NCI-H128 (cell line): ENCODE measurements at regions not wholly inside any gene's neighbourhood (a gene's known extent, or its start where the extent isn't known, plus 50 kb on each side); places are given as distances from the start of the nearest gene placed in this dataset.

Source experiments
- DNase-seq: peaks from one replicate; lab custom pipeline; 2025; ENCODE audit not compliant: unreplicated experiment; lab: John Stamatoyannopoulos, UW

DNA sequence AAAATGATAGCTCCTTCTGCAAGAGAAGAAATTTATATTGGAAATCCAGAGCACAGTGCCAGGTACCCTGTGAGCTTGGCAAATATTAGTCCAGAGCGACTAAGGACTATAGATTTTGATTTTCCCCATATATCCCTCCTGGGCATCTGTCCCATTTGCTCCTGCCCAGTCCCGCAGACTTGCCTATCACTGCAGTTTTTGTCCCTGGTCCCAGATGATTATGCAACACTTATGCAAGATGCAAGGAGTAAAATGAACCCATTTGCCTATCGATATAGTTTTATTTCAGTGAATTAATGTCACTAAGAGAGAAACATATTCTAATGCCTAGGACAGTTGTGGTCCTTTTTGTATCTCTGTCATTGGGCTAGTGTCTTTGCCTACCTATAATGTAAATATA lies 215.9 kb upstream of the BMP4 start:
- DNase-seq = no peak

GRCh38 chr14:54173802-54174201 lies 217.2 kb upstream of the BMP4 start:
- DNase-seq = no peak

DNA sequence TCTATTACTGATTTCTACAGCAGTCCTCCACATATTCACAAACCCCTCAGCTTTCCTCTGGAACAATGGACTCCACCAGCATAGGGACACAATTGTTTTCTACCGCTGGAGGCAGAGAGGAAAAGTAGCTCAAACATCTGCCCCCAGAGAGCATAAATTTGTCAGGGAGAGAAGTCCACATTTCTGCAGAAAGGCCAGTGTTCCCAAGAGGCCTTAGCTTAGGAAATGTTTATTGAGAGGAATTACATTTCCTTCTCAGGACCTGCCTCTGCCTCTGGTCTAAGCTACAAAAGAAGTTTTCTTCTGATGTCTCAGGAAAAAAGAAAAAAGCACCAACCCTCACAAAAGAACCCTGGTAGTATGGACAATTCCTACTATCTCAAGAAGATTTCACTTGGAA lies 217.8 kb upstream of the BMP4 start:
- DNase-seq = no peak

- DNase-seq = peak; percentile 37
Observed at GRCh38 chr14:54175298-54175942, 218.8 kb upstream of the BMP4 start.

- no peak for DNase-seq
Observed at GRCh38 chr14:54177019-54177418, 219.8 kb upstream of the CDKN3 start.

- no peak for DNase-seq
Observed at GRCh38 chr14:54177641-54178621, 218.9 kb upstream of the CDKN3 start.

DNA sequence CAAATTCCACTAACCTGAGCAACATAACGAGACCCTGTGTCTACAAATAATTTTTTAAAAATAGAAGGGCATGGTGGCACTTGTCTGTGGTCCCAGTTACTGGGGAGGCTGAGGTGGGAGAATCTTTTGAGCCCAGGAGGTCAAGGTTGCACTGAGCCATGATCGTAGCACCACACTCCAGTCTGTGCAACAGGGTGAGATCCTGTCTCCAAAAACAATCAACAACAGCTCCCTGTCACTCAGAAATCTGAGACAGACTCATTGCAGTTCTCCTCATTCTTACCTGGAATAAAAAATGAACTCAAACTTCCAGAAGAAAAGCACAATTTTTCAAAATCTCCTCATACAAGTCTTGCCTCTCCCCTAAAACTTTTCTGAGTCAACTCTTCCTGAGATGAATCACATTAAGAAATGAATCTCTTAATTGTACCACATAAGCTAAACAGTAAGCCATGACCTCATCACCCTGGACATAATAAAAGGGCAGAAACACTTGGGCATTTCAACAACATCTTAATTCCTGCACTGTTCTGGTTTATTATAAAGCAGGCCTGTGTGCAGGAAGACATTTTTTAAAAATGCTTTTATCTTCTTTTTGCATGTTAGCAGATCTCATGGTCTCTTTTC lies 214.3 kb upstream of the CDKN3 start:
- DNase-seq = no peak

- no peak for DNase-seq
Observed at GRCh38 chr14:54186821-54187763, 209.7 kb upstream of the CDKN3 start.

- no peak for DNase-seq
Observed at GRCh38 chr14:54188064-54188666, 208.6 kb upstream of the CDKN3 start.

- no peak for DNase-seq
Observed at GRCh38 chr14:54189333-54189732, 207.5 kb upstream of the CDKN3 start.

DNA sequence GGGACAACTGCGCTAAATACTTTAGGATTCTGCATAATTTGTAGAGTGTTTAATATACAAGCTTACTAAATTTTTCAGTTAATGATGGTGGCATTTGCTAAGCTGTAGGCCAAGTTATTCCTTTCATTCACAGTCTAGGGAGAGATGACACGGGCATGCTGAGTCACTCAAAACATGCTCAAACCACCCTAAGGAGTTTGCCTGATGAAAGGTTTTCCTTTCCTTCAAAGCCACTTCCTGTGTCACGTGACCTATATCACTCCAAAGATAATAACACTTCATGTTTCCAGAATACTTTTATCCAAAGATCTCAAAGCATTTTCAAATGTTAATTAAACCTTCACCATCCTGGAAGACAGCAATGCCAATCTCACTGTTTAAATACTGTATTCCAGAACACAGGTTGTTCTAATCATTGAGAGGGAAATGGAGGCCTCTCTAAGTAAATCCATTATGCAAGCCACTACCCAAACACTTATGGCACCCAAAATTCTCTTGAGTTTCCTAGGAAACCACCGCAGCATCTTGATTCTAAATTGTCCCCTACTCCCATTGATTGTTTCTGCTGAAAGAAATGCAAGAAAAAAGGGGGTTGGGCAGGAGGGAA lies 207.0 kb upstream of the CDKN3 start:
- DNase-seq = no peak

DNA sequence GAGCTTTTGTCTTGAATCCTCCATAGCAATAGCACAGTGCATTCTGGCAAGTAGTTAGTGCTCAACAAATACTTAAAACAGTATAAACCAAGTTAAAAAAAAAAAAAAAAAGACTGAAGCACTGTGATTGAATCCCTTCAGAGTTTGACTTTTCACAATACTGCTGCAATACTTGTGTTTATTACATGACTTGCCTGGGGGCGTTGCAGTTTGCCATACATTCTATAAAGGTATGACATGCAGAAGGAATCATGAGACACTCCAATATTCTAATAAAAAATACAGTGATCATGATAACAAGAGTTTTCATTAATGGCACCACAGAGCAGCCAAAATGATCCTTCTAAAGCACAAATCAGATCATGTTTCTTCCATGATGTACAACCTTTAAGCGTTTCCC lies 205.0 kb upstream of the CDKN3 start:
- no peak for DNase-seq

DNA sequence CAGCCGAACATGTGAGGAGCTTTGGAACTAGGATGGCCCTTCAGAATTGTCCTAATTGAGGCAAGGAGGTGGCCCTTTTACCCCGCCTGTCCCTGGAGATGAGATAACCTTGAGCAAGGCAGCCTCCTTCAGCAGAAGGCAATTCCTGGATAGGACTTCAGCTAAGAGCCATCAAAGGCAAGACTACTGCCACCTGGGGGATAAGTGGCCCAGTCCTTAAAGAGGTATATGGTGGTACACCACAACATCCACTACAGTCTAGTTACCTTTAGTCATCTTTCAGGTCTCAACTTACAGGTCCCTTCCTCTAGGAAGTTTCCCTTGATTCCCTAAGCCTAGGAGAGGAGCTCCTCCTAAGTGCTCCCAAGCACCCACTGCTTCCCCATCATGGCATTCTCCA lies 204.2 kb upstream of the CDKN3 start:
- DNase-seq = no peak

- DNase-seq = no peak
Observed at GRCh38 chr14:54193871-54194270, 202.9 kb upstream of the CDKN3 start.

- DNase-seq = no peak
Observed at GRCh38 chr14:54194501-54194900, 202.3 kb upstream of the CDKN3 start.

DNA sequence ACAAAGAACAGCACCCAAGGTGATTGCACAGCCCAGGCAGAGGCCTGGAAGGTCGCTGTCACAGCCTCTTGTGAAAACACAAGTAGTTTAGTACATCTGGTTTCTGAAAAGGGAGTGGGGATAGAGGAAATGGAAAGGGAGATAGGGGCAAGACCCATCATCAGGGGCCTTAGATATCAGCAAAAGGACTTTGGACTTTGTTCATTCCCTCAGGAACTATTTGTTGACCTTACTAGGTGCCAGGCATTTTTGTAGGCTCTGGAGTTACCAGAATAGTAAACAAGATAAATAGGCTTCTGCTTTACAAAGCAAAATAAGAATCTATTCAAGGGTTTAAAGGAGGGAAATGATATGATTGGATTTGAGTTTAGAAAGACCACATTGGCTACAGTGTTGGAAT lies 199.4 kb upstream of the CDKN3 start:
- no peak for DNase-seq

DNA sequence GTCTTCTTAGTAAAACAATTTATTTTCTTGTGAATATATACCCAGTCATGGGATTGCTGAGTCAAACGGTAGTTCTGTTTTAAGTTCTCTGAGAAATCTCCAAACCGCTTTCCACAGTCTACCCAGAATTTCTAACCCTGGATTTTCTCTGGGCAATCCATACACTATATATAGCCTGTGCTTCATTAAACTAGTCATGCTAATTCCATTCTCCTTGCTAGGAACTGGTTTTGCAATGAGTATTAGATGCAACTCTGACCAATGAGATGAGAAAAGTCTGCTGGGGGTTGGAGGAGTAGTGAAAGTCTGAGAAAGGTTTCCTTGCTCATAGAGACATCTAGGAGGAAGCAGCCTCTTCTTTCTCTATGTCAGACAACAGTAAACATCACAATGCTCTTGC lies 196.1 kb upstream of the CDKN3 start:
- DNase-seq = no peak

DNA sequence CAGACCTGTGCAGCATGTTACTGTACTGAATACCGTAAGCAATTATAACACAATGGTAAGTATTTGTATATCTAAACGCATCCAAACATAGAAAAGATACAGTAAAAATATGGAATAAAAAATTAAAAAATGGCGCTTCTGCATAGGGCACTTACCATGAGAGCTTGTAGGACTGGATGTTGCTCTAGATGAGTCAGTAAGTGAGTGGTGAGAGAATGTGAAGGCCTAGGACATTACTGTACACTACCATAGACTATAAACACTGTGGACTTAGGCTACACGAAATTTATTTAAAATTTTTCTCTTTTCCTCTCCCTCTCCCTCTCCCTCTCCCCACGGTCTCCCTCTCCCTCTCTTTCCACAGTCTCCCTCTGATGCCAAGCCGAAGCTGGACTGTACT lies 194.5 kb upstream of the CDKN3 start:
- no peak for DNase-seq

DNA sequence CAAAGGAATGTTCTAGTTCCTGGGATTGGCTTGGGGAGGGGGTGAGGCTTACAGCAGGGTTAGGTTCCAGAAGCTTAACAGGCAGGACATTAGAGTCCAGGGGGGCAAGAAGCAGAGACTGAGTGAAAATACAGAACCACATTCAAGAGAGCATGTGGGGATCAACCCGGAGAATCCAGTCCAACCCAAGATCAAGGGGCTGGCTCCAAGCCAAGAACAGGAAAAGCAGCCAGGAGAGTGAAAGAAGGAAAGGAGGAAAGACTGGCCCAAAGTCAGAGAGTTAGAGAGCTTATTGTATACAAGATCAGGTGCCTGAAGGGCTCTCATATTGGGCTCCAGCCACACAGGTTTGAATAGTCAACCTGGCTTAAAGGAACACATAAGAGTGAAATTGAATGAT lies 190.3 kb upstream of the CDKN3 start:
- DNase-seq = no peak

DNA sequence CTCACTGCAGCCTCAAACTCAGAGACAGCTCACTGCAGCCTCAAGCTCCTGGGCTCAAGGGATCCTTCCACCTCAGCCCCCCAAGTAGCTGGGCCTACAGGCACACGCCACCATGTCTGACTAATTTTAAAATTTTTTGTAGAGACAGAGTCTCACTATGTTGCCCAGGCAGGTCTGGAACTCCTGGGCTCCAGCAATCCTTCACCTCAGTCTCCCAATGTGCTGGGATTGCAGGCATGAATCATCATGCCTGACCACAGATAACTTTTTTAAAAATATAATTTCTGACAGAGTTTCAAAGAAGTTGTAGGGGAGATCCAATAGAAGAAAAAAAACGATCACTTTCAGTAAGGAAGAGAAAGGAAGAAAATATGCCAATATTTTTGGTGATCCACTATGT lies 189.7 kb upstream of the CDKN3 start:
- no peak for DNase-seq
